TTC549 (cell line): ENCODE measurements at regions not wholly inside any gene's neighbourhood (a gene's known extent, or its start where the extent isn't known, plus 50 kb on each side); places are given as distances from the start of the nearest gene placed in this dataset.

ENCODE experiments used
- FAIRE-seq: peaks from 2 replicates; lab custom pipeline; 2012; peaks lifted over from hg19 to GRCh38; lab: Jason Lieb, UNC

DNA sequence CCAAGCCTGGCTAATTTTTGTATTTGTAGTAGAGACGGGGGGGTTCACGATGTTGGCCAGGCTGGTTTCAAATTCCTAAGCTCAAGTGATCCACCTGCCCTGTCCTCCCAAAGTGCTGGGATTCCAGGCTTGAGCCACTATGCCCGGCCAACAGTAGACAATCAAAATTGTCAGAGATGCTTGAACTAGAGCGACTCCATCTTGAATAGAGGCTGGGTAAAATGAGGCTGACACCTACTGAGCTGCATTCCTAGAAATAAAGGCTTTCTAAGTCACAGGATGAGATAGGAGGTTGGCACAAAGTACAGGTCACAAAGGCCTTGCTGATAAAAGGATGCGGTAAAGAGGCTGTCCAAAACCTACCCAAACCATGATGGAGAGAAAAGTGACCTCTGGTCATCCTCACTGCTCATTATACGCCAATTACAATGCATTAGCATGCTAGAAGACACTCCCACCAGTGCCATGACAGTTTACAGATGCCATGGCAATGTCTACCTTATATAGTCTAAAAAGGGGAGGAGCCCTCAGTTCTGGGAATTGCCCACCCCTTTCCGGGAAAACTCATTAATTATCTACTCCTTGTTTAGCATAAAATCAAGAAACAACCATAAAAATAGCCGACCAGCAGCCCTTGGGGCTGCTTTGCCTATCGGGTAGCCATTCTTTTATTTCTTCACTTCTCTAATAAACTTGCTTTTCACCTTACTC, 134.5 kb downstream of the BAMBI start:
- FAIRE-seq: no peak

DNA sequence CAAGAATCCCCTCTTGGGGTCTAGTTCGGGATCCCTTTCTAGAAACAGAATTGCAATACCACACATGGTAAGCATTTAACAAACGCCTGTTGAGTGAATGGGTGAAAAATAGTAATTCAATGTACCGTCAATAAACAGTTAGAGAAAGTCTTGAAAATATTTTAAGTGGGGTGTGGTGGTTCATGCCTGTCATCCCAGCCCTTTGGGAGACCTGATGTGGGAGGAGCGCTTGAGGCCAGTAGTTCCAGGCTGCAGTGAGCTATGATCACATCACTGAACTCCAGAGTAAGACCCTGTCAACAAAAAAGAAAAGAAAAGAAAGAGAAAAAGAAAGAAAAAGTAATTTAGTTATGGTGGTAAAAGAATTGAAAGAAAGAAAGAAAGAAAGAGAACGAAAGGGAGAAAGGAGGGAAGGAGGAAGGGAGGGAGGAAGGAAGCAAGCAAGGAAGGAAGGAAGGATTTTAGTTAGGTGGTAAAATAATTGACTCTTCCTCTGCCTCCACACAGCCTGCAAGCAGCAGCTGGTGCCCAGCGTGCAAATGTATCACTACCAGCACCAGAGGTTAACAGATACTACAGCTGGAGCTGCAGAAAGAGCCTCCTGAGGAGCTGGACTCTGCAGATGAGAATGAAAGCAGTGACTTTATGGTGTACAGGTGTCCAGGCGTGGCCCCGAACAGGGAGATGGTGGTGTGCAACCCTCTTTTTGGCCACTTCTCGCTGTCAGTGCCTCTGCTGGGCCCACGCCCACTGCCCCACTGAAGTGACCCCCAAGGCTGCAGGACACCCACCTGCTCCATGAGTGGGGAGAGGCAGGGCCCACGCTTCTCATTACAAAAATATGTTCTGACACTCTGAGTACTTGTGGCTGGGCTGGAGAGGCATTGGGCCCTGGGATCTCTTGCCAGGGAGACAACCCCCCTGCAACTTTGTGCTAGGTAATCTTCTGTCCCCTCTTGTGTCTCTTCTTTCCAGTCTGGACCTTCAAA, 135.4 kb downstream of the BAMBI start:
- no peak for FAIRE-seq

DNA sequence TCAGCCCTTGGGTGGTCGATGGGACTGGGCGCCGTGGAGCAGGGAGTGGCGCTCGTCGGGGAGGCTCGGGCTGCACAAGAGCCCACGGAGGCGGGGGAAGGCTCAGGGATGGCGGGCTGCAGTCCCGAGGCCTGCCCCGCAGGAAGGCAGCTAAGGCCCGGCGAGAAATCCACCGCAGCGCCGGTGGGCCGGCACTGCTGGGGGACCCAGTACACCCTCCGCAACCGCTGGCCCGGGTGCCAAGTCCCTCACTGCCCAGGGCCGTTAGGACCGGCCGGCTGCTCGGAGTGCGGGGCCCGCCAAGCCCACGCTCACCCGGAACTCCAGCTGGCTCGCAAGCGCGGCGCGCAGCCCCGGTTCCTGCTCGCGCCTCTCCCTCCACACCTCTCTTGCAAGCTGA, 138.4 kb downstream of the BAMBI start:
- no peak for FAIRE-seq

- FAIRE-seq: no peak
Measured at GRCh38 chr10:28822719-28823464, 145.6 kb downstream of the BAMBI start.

- FAIRE-seq: no peak
Measured at GRCh38 chr10:28823501-28824075, 146.3 kb downstream of the BAMBI start.

GRCh38 chr10:28833313-28833712, 156.0 kb downstream of the BAMBI start:
- FAIRE-seq: no peak

- FAIRE-seq: no peak
Measured at GRCh38 chr10:28836435-28836743, 159.1 kb downstream of the BAMBI start.

GRCh38 chr10:28837613-28838390, 160.5 kb downstream of the BAMBI start:
- FAIRE-seq: no peak

- no peak for FAIRE-seq
Measured at GRCh38 chr10:28838908-28839307, 161.6 kb downstream of the BAMBI start.

DNA sequence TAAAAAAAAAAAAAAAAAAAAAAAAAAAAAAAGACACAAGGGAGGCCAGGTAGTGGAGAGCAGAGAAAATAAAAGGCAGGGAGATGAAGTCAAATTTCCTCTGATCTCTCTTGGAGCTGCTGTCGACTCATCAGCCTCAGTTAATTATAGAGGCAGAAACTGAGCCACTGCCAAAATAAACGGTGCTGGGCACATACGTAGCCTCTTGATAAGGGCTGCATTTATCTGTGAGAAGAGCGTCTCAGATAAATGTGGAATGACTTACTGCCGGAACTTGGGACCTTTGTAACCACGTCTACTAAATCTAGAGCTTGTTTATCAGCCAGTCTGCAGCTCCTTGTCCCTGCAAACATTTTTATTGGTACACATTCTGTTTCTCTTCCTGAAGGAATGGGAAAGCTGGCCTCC, 162.3 kb downstream of the BAMBI start:
- no peak for FAIRE-seq

- no peak for FAIRE-seq
Measured at GRCh38 chr10:28840202-28840601, 162.9 kb downstream of the BAMBI start.

GRCh38 chr10:28840971-28841370, 163.7 kb downstream of the BAMBI start:
- no peak for FAIRE-seq

- FAIRE-seq: no peak
Measured at GRCh38 chr10:28841625-28842024, 164.3 kb downstream of the BAMBI start.

DNA sequence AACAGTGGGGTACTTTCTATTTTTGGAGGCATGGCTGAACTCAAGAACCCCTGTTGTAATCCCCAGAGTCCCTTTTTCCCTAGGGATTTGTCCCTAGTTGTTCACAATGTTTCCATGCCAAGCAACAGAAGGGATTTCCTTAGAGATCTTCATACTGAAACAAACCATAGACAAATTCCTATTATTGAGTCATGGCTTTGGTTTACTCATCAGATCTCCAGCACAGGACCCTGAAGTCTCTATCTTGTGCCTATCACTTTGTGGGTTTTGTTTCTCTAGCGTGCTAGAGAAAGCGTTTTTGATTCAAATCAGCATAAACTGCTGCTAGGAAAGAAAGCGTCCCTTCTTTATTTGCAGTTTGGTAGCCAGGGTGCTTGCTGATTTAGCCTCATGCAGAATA, 165.0 kb downstream of the BAMBI start:
- FAIRE-seq: no peak

- FAIRE-seq: no peak
Measured at GRCh38 chr10:28845009-28845682, 167.8 kb downstream of the BAMBI start.

GRCh38 chr10:28849309-28849708, 172.0 kb downstream of the BAMBI start:
- no peak for FAIRE-seq

GRCh38 chr10:28849821-28850220, 172.5 kb downstream of the BAMBI start:
- no peak for FAIRE-seq

- no peak for FAIRE-seq
Measured at GRCh38 chr10:28850784-28851183, 173.5 kb downstream of the BAMBI start.

DNA sequence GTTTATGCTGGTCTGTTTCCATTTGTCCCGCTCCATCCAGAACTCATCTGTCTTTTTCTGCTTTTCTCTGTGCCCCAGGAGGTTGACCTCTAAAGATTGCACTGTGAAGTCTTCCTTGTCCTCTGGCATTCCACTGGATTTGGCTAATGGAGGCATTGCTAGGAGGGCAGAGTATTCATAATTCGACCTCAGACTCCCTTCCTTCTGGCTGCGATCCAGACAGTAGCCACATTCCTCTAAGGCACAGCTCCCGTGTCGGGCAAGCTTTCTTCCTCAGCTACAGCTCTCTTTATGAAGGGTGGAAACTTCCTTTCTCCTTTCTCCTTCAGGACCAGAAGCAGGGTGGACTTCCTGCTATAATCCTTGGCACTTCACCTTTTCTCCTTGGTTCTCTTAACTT, 175.9 kb downstream of the BAMBI start:
- FAIRE-seq: no peak

DNA sequence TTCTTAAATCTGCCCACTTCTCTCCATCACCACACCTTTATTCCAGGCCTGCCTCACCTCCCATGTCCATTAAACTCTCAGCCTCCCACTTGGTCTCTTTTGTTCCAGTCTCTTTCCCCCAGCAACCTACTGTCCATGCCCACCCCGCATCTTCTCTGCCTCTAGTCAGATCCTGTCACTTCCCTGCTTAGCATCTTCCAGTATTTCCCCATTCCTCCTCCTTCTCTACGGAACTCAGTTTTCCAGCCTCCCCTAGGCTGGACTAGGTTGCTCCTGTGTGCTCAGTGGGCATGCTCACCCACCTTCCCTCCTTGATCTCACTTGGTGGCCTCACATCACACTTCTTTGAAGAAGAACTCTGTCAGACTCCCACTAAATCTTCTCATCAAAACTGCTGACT, 179.8 kb downstream of the BAMBI start:
- no peak for FAIRE-seq

GRCh38 chr10:28858646-28859045, 181.3 kb downstream of the BAMBI start:
- FAIRE-seq: no peak
